Amygdala (tissue), 56 donors: ENCODE measurements at regions not wholly inside any gene's neighbourhood (a gene's known extent, or its start where the extent isn't known, plus 50 kb on each side); places are given as distances from the start of the nearest gene placed in this dataset.

Source experiments
- DNase-seq, 56 donors: peaks; one replicate each; lab custom pipeline; 2025; lab: John Stamatoyannopoulos, UW

DNA sequence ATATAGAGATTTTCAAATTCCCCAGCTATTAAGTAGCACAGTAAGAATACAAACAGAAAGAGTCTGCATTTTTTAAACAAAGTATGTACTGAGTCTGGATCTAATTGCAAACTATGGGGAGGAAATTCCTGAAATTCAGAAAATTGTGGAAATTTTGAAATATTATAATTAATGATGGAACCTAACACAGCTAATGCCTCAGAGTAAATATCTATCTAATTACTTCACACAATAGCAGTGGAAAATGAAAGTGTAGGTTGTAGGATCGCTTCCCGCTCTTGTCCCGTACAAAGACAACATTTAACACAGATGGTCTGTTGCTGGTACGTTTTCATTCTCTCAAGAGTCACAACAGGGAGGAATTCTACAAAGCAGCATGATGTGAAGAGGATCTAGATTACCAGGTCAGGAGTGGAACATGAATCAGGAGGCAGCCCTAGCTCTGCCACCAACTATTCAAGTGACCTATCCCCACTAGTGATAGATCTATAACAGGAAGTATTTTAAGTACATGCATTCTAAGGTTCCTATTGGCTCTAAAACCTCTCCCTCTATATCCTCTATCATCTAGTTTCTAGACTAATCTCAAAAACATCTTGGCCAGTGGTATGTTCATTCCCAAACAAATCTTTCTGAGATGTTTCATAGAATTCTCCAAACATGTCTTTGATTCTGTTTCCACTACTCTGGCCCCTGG, 58.9 kb upstream of the GRAMD2B start:
- no peak for DNase-seq

- no peak for DNase-seq
Measured at GRCh38 chr5:126365446-126366198, 57.6 kb upstream of the GRAMD2B start.

DNA sequence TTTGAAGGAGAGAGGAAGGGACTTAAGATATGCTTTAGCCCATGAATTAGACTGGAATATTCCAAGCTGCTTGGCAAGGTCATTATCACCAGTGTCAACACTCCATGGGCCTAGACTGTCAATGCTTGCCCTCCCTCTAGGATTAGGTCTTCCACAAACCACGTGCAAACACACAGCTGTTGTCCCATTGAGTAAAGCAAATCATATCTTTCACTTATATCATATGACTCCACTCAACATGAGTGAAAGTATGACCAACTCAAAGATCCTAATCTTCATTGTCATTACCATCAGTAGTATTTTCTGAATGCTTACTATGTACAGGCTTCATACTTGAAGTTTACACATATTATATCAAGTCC, 57.0 kb upstream of the GRAMD2B start:
- DNase-seq = no peak

- DNase-seq = no peak
Measured at GRCh38 chr5:126368239-126368812, 54.9 kb upstream of the GRAMD2B start.

- no peak for DNase-seq
Measured at GRCh38 chr5:126369083-126369482, 54.1 kb upstream of the GRAMD2B start.

DNA sequence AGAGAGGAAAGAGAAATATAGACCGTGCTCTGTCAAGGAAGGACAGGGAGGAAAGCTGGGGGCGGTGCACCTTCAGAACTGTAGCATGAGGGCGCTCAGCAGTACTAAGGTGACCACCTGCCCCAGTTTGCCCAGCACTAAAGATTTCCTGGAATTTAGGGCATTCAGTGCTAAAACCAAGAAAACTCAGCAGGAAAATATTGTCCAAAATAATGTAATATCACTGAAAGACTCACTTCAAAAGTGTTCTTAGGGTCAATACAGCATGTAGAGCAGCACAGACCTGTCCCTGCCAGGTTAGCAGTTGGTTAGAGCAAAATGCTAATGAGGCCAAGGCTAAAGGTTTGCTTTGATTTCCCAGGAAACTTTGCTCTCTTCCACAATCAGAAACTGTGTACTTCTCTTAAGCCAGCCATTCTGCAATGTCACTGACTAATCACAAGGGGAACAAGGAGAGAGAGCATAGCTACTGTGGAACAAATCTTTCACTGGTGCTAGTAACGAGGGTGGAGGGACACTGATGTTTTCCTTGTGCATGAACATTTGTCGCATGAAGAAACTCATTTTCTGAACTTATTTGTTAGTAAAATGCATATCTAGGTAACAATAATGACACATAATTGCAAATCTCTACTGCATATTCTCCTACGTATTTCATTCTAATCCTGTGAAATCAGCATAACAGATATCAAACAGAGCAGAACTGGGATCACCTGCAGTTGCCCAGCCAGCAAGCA, 53.0 kb upstream of the GRAMD2B start:
- DNase-seq = no peak

DNA sequence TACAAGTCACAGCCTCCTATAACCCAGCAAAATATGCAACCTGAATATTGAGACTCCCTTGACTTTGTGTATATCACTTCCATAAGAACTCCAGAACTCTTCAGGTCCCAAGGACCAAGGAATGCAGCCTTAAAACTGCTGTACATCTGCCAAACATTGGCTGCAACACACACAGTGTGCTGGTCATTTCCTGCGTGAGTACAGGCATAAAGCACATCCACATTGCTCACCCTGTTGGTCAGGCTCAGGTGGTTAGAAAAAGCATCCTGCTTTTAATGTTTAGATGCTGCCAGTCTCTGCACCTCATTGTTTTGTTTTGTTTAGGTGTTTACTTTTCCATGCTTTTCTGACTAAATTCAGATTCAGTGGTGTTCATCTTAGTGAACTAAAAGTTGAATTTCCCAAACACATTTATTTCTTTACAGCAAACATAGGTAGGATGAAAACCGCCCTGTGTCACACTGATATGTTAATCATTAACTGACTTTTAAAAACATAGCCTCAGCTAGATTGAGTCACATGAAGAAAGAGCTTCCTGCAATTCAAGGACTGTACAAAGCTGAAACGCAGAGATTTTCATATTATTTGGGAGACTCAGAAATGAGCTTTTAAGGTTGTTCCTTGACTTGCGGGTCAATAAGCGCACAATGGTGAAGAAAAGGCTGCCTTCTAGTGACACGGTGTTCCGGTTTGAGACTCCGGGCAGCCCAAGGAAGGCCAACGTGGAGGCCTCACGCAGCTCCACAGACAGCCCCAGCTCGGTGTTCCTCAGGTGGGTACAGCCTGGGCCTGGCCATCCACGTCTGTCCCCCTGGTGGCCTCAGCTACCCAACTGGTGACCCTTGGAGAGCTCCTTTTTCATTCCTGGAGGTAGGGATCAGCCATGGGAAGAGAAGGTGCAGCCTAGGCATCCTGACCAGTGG, 52.2 kb upstream of the GRAMD2B start:
- DNase-seq = no peak

DNA sequence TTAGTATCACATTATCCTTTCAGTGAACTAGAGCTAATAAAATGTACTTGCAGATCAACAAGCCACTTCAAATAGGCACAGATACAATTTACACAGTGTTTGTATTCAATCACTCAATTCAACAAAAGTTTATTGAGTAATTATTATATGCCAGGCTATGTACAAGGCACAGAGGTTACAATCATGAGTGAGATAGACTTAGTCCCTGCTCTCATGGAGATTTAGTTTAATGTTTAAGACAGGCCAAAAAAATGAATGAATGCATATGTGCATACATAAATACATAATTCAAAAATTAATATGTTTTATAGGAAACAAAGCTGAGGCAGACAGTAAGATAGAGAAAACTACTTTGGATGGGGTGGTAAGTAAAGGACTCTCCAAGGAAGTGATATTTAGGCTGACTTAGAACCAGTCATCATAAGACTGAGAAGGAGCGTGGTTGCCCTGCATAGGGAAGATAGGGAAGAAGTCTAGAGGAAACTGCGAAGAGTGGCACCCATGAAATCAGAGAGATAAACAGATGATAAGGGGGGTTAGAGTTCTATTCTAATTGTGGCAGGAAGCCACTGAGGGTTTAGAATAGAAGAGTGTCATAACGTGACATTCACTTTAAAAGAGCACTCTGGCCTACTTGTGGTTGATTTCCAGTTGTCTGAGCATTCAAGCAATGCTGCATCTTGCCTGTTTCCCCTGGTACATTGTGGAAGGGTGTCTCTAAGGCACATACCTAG, 49.7 kb upstream of the GRAMD2B start:
- DNase-seq = no peak
